ENCODE measurements at regions not wholly inside any gene's neighbourhood (a gene's known extent, or its start where the extent isn't known, plus 50 kb on each side); places are given as distances from the start of the nearest gene placed in this dataset.

DNA sequence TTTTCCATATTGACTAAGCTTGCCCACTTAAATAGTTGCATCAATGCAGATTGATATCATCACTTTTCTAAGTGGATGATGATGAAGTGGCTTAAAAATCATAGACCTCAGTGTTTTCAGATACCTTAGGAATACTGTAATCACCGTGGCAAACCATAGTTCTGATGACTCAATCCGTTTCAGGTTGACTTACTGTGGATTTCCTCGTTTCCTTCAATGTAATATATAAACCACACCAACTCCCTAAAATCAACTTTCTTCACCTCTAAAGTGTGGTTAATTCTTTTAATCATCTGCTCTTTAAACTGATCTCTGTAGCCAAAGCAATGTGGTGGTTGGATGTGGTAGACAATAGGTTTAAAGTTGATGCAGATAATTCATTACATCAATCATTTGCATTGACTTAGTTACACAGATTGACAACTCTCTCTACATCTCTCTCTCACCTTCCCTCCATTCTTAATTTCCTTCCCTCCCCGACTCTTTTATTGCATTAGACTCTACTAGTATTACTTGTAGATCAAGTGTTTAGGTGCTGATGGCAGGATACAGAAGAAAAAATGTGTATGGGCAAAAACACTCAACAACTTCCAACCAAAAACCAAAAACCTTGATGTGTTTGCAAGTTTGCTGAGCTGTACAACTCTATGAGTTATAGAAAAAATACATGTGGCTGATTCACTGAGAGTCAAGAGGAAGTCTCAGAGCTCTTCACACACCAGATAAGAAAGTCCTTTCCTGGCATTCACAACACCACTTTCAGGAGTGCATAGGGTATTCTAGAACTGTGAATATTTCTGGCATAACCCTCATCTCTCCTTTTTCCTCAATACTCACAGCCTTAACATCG is 243.5 kb downstream of the NFKBIZ start:
- Histone ChIP-seq H3K79me2 (ENCODE audit: insufficient read depth) (no peaks in the 10 kb centered on the region), H3K4me2 (no peak overlapping the region), H3K4me1 (ENCODE audit: control insufficient read depth in 1 of 2, insufficient read depth in 2 of 2, low read depth in 1 of 2, low read length in 1 of 2) (peaks cover 0 to 23% of the 10 kb centered on the region in 2 experiments; a peak in 3 of 4 replicates), H3K9me3 (no peaks in the 10 kb centered on the region), H3F3A (replicated peaks; ENCODE audit: insufficient read depth) (peaks cover 4% of the 10 kb centered on the region), H3K27ac (ENCODE audit: low read depth in 2 of 2, low read length in 1 of 2) (no peak overlapping the region), H3K4me3 (ENCODE audit: low read depth in 2 of 2, low read length in 1 of 2) (no peak overlapping the region), H4K20me1 (ENCODE audit: insufficient read depth) (no peaks in the 10 kb centered on the region), H2AFZ (ENCODE audit: low read depth) (no peak overlapping the region), H3K9ac (no peak overlapping the region), H3K36me3 (replicated peaks in 1 of 2; ENCODE audit: control insufficient read depth in 1 of 2, insufficient read depth in 2 of 2, low read length in 1 of 2) (no peaks in the 10 kb centered on the region), H3K9me2 (no peaks in the 10 kb centered on the region), H3K27me3 (ENCODE audit: insufficient read depth) (no peaks in the 10 kb centered on the region)
- TF ChIP-seq, protein P1, sequence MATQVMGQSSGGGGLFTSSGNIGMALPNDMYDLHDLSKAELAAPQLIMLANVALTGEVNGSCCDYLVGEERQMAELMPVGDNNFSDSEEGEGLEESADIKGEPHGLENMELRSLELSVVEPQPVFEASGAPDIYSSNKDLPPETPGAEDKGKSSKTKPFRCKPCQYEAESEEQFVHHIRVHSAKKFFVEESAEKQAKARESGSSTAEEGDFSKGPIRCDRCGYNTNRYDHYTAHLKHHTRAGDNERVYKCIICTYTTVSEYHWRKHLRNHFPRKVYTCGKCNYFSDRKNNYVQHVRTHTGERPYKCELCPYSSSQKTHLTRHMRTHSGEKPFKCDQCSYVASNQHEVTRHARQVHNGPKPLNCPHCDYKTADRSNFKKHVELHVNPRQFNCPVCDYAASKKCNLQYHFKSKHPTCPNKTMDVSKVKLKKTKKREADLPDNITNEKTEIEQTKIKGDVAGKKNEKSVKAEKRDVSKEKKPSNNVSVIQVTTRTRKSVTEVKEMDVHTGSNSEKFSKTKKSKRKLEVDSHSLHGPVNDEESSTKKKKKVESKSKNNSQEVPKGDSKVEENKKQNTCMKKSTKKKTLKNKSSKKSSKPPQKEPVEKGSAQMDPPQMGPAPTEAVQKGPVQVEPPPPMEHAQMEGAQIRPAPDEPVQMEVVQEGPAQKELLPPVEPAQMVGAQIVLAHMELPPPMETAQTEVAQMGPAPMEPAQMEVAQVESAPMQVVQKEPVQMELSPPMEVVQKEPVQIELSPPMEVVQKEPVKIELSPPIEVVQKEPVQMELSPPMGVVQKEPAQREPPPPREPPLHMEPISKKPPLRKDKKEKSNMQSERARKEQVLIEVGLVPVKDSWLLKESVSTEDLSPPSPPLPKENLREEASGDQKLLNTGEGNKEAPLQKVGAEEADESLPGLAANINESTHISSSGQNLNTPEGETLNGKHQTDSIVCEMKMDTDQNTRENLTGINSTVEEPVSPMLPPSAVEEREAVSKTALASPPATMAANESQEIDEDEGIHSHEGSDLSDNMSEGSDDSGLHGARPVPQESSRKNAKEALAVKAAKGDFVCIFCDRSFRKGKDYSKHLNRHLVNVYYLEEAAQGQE (IDR thresholded peaks at IDR 0.05; ENCODE audit: low read depth, low read length) = no peak
- no peak for TF ChIP-seq USF2 (IDR thresholded peaks at IDR 0.05; ENCODE audit: borderline replicate concordance, low read depth, low read length)
- no peak for TF ChIP-seq RXRA (IDR thresholded peaks at IDR 0.05; ENCODE audit: borderline replicate concordance, low read depth)
- TF ChIP-seq, protein P2, sequence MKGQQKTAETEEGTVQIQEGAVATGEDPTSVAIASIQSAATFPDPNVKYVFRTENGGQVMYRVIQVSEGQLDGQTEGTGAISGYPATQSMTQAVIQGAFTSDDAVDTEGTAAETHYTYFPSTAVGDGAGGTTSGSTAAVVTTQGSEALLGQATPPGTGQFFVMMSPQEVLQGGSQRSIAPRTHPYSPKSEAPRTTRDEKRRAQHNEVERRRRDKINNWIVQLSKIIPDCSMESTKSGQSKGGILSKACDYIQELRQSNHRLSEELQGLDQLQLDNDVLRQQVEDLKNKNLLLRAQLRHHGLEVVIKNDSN (IDR thresholded peaks at IDR 0.05; ENCODE audit: borderline replicate concordance, low read depth) = no peak
- TF ChIP-seq GABPA (IDR thresholded peaks at IDR 0.05; ENCODE audit: low read depth) = no peak
- no peak for TF ChIP-seq GATA2 (CRISPR knock-in tag; IDR thresholded peaks at IDR 0.05)
- no peak for TF ChIP-seq MXI1 (IDR thresholded peaks at IDR 0.05; ENCODE audit: low read depth, low read length)
- TF ChIP-seq NRF1 (IDR thresholded peaks at IDR 0.05; ENCODE audit: low read depth, low read length) = no peak
- no peak for TF ChIP-seq CHD2 (IDR thresholded peaks at IDR 0.05; ENCODE audit: low read length, partially characterized antibody)
- no peak for TF ChIP-seq MAX (IDR thresholded peaks at IDR 0.05; ENCODE audit: low read depth)
- no peak for TF ChIP-seq EZH2phosphoT487 (IDR thresholded peaks at IDR 0.05; ENCODE audit: borderline replicate concordance, low read depth)
- TF ChIP-seq MEF2A (IDR thresholded peaks at IDR 0.05; ENCODE audit: borderline replicate concordance, low read depth) = no peak
- CTCF ChIA-PET = interaction anchor here (0.8 to 1.0 kb wide), 2 partner anchors 8 to 133 kb away, joined by 3 read pairs; no protein-coding TSS in a partner anchor
- no peak for DNase-seq
- 68% methylated on average over 5 of the region's 5 CpGs for WGBS (ENCODE audit: low lambda C conversion rate)
- POLR2A ChIA-PET = no interaction called here
